ENCODE measurements at regions not wholly inside any gene's neighbourhood (a gene's known extent, or its start where the extent isn't known, plus 50 kb on each side); places are given as distances from the start of the nearest gene placed in this dataset.

GRCh38 chr10:32163762-32164148 lies 107.5 kb upstream of the KIF5B start:
- intact Hi-C loops (cut with DNase I; ENCODE audit: low total_unique reads), result no loop called here

GRCh38 chr10:32163071-32163761 lies 107.0 kb upstream of the KIF5B start:
- no peak overlapping the region for H3K27ac ChIP-seq
- no peaks in the 10 kb centered on the region for H3K9me3 ChIP-seq
- no peak for TF ChIP-seq CTCF (IDR thresholded peaks at IDR 0.05)
- H3K27me3 ChIP-seq, result no peaks in the 10 kb centered on the region
- no peaks in the 10 kb centered on the region for H3K4me1 ChIP-seq
- H3K36me3 ChIP-seq, result no peaks in the 10 kb centered on the region
- intact Hi-C loops (cut with DNase I; ENCODE audit: low total_unique reads), result no loop called here
- no peak overlapping the region for H3K4me3 ChIP-seq
- DNase-seq, result no peak

More at GRCh38 chr10:32163762-32164148, 107.5 kb upstream of the KIF5B start:
- H3K9me3 ChIP-seq, result no peaks in the 10 kb centered on the region
- no peaks in the 10 kb centered on the region for H3K4me1 ChIP-seq
- TF ChIP-seq CTCF (IDR thresholded peaks at IDR 0.05), result no peak
- H3K27ac ChIP-seq, result no peak overlapping the region
- H3K27me3 ChIP-seq, result no peaks in the 10 kb centered on the region
- no peak overlapping the region for H3K4me3 ChIP-seq
- DNase-seq, result no peak
- H3K36me3 ChIP-seq, result no peaks in the 10 kb centered on the region

GRCh38 chr10:32161586-32161985 lies 105.4 kb upstream of the KIF5B start:
- H3K27ac ChIP-seq, result no peak overlapping the region
- TF ChIP-seq CTCF (IDR thresholded peaks at IDR 0.05), result no peak
- H3K4me3 ChIP-seq, result no peak overlapping the region
- H3K27me3 ChIP-seq, result no peaks in the 10 kb centered on the region
- no peak for DNase-seq
- intact Hi-C loops (cut with DNase I; ENCODE audit: low total_unique reads), result no loop called here
- no peaks in the 10 kb centered on the region for H3K36me3 ChIP-seq
- no peaks in the 10 kb centered on the region for H3K4me1 ChIP-seq
- H3K9me3 ChIP-seq, result no peaks in the 10 kb centered on the region

GRCh38 chr10:32160864-32161263 lies 104.6 kb upstream of the KIF5B start:
- DNase-seq, result no peak
- intact Hi-C loops (cut with DNase I; ENCODE audit: low total_unique reads), result no loop called here
- H3K4me3 ChIP-seq, result no peak overlapping the region
- H3K9me3 ChIP-seq, result no peaks in the 10 kb centered on the region
- no peak overlapping the region for H3K27ac ChIP-seq
- TF ChIP-seq CTCF (IDR thresholded peaks at IDR 0.05), result no peak
- H3K36me3 ChIP-seq, result no peaks in the 10 kb centered on the region
- H3K27me3 ChIP-seq, result no peaks in the 10 kb centered on the region
- H3K4me1 ChIP-seq, result no peaks in the 10 kb centered on the region

- Histone ChIP-seq H3K9me3 (no peaks in the 10 kb centered on the region), H3K4me3 (no peak overlapping the region), H3K27ac (no peak overlapping the region), H3K27me3 (no peaks in the 10 kb centered on the region), H3K4me1 (peaks cover 0 to 5% (median 0%) of the 10 kb centered on the region in 4 donors), H3K36me3 (no peaks in the 10 kb centered on the region)
- intact Hi-C loops (cut with DNase I; ENCODE audit: low total_unique reads), result no loop called here
- no peak for DNase-seq
- no peak for TF ChIP-seq CTCF (IDR thresholded peaks at IDR 0.05)
These were observed 103.0 kb upstream of the KIF5B start for GRCh38 chr10:32159264-32159663.

Data from tibial artery (tissue), 4 donors.